ENCODE measurements at regions not wholly inside any gene's neighbourhood (a gene's known extent, or its start where the extent isn't known, plus 50 kb on each side); places are given as distances from the start of the nearest gene placed in this dataset.

DNA sequence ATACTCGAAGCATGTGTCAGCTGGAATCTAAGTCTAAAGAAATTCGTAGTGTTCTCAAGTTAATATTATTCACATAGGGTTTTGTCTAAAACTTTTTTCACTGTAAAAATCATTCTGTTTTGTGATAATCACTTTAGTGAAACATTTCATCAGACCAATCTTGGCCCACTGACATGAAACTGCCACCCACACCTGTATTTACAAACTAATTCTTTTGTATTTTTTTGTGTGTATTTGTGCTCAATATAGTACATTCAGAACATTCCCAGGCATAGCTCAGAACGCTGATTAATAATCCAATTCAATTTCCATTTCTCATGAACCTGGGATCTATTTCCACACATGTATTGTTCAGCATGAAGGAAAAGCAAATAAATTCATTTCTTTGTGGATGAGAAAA, 191.7 kb downstream of the RASSF9 start:
- Histone ChIP-seq H4K8ac (ENCODE audit: extremely low read depth, insufficient read depth, low read length) (no peak overlapping the region), H3K36me3 (ENCODE audit: control insufficient read depth in 2 of 4, insufficient read depth in 4 of 4, low read length in 3 of 4) (no peaks in the 10 kb centered on the region), H2BK20ac (ENCODE audit: low read length) (no peak overlapping the region), H3K27ac (ENCODE audit: low read depth, low read length) (no peak overlapping the region), H3K79me2 (ENCODE audit: control insufficient read depth in 1 of 2, insufficient read depth in 2 of 2, low read length in 2 of 2) (no peaks in the 10 kb centered on the region), H4K91ac (replicated peaks; ENCODE audit: insufficient read length, low read length) (no peak overlapping the region), H3K18ac (ENCODE audit: extremely low read depth, low read length) (no peak overlapping the region), H2BK120ac (replicated peaks; ENCODE audit: low read depth, low read length) (no peak overlapping the region), H3K9me3 (ENCODE audit: insufficient read depth in 2 of 2, low read depth in 1 of 2, low read length in 1 of 2) (no peaks in the 10 kb centered on the region), H2BK15ac (ENCODE audit: low read length) (no peak overlapping the region), H3K14ac (ENCODE audit: insufficient read length) (no peak overlapping the region), H3K56ac (replicated peaks; ENCODE audit: insufficient read length, low read depth, low read length) (no peak overlapping the region), H4K5ac (ENCODE audit: insufficient read length, low read depth, low read length) (no peak overlapping the region), H3K4me2 (ENCODE audit: insufficient read depth in 1 of 2, low read depth in 2 of 2, low read length in 2 of 2) (no peak overlapping the region), H2BK5ac (ENCODE audit: low read depth, low read length) (no peak overlapping the region), H3K4me1 (replicated peaks in 1 of 4; ENCODE audit: control insufficient read depth in 3 of 4, insufficient read depth in 4 of 4, low read length in 3 of 4) (no peaks in the 10 kb centered on the region; a peak in 2 of 7 replicates), H3K79me1 (ENCODE audit: low read depth, low read length) (no peaks in the 10 kb centered on the region), H3K23ac (ENCODE audit: insufficient read length) (no peak overlapping the region), H2AK5ac (ENCODE audit: low read depth, low read length) (no peak overlapping the region), H2AFZ (ENCODE audit: low read length) (no peak overlapping the region), H3K4me3 (ENCODE audit: extremely low read depth in 1 of 4, insufficient read depth in 2 of 4, low read depth in 3 of 4, low read length in 4 of 4) (no peak overlapping the region), H3K4ac (replicated peaks; ENCODE audit: insufficient read length, low read depth, low read length) (no peak overlapping the region), H3K27me3 (replicated peaks in 1 of 4; ENCODE audit: control insufficient read depth in 3 of 4, extremely low read depth in 1 of 4, insufficient read depth in 3 of 4, low read length in 3 of 4) (no peaks in the 10 kb centered on the region), H4K20me1 (replicated peaks in 1 of 2; ENCODE audit: control insufficient read depth in 1 of 2, insufficient read depth in 2 of 2, low read length in 2 of 2) (no peaks in the 10 kb centered on the region), H2BK12ac (ENCODE audit: low read depth, low read length) (no peak overlapping the region), H3K23me2 (ENCODE audit: low read depth, low read length) (no peaks in the 10 kb centered on the region), H3K9ac (replicated peaks in 1 of 4; ENCODE audit: extremely low read depth in 1 of 4, low read depth in 3 of 4, low read length in 3 of 4) (no peak overlapping the region)
- no peak for TF ChIP-seq BCL11A (IDR thresholded peaks at IDR 0.05; ENCODE audit: low read depth in 2 of 2, low read length in 2 of 2)
- no peak for TF ChIP-seq SUZ12 (IDR thresholded peaks at IDR 0.05; ENCODE audit: low read length)
- no peak for TF ChIP-seq SP4 (IDR thresholded peaks at IDR 0.05; ENCODE audit: low read length)
- TF ChIP-seq, protein P1, sequence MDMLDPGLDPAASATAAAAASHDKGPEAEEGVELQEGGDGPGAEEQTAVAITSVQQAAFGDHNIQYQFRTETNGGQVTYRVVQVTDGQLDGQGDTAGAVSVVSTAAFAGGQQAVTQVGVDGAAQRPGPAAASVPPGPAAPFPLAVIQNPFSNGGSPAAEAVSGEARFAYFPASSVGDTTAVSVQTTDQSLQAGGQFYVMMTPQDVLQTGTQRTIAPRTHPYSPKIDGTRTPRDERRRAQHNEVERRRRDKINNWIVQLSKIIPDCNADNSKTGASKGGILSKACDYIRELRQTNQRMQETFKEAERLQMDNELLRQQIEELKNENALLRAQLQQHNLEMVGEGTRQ (IDR thresholded peaks at IDR 0.05; ENCODE audit: low read length) = no peak
- no peak for TF ChIP-seq PHF8 (conservative IDR thresholded peaks at IDR 0.05; ENCODE audit: low read depth, low read length)
- TF ChIP-seq SRF (IDR thresholded peaks at IDR 0.05; ENCODE audit: low read depth, low read length) = no peak
- POLR2A ChIA-PET (ENCODE audit: partially characterized antibody) = no interaction called here
- DNase-seq (ENCODE audit: low read depth in 1 of 2, low spot score in 2 of 2) (no peak), FAIRE-seq (no peak)
- WGBS, 2 experiments (ENCODE audit: extremely low coverage in 1 of 2, insufficient coverage in 1 of 2, insufficient read length in 1 of 2, insufficient replicate concordance in 2 of 2, low coverage in 1 of 2, low lambda C conversion rate in 2 of 2, missing lambda C conversion rate in 1 of 2) = 80% methylated on average over 3 of the region's 3 CpGs; no CpG with 5 or more reads in 1 of the 2 experiments
- CTCF ChIA-PET (ENCODE audit: partially characterized antibody) = interaction anchor here (0.7 to 3.5 kb wide), 5 partner anchors 9 to 222 kb away, joined by 3 to 19 read pairs (median 6); no protein-coding TSS in a partner anchor
